ENCODE measurements at regions not wholly inside any gene's neighbourhood (a gene's known extent, or its start where the extent isn't known, plus 50 kb on each side); places are given as distances from the start of the nearest gene placed in this dataset.

GRCh38 chr6:157759028-157759427, 64.0 kb upstream of the SNX9 start:
- no peak for DNase-seq (ENCODE audit: low read depth, low spot score)
- H3K4me3 ChIP-seq (ENCODE audit: low read depth, low read length), result no peak overlapping the region
- POLR2A ChIA-PET, result interaction anchor here (2.6 kb wide), 1 partner anchor 12 kb away, joined by 6 read pairs; no protein-coding TSS in a partner anchor
- CTCF ChIA-PET, result interaction anchor here (1.2 to 11.6 kb wide), 10 partner anchors 11 to 444 kb away, joined by 3 to 225 read pairs (median 4); no protein-coding TSS in a partner anchor
- TF ChIP-seq, protein P1, sequence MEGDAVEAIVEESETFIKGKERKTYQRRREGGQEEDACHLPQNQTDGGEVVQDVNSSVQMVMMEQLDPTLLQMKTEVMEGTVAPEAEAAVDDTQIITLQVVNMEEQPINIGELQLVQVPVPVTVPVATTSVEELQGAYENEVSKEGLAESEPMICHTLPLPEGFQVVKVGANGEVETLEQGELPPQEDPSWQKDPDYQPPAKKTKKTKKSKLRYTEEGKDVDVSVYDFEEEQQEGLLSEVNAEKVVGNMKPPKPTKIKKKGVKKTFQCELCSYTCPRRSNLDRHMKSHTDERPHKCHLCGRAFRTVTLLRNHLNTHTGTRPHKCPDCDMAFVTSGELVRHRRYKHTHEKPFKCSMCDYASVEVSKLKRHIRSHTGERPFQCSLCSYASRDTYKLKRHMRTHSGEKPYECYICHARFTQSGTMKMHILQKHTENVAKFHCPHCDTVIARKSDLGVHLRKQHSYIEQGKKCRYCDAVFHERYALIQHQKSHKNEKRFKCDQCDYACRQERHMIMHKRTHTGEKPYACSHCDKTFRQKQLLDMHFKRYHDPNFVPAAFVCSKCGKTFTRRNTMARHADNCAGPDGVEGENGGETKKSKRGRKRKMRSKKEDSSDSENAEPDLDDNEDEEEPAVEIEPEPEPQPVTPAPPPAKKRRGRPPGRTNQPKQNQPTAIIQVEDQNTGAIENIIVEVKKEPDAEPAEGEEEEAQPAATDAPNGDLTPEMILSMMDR (IDR thresholded peaks at IDR 0.05; ENCODE audit: insufficient read depth, low read length, missing control alignments), result no peak

DNA sequence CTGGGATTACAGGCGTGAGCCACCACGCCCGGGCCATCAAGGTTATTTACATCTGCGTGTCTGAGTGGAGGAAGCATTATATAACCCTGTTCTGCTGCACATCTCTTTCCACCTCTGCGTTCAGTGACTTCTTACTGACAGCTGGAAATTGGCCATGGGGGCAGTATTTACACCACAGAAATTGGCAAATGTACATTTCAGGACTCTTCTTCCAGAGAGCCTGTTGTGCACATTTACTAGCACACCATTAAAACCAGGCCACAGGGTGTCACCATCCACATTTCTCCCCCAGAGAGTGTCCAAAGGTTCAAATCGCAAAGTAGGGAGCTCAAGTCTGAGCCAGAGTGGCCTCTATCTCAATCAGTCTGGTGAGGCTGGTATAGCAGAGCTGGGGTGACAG, 62.9 kb upstream of the SNX9 start:
- POLR2A ChIA-PET, result interaction anchor here (2.6 kb wide), 1 partner anchor 10 kb away, joined by 6 read pairs; no protein-coding TSS in a partner anchor
- no peak for DNase-seq (ENCODE audit: low read depth, low spot score)
- H3K4me3 ChIP-seq (ENCODE audit: low read depth, low read length), result no peak overlapping the region
- TF ChIP-seq, protein P1 (IDR thresholded peaks at IDR 0.05; ENCODE audit: insufficient read depth, low read length, missing control alignments), result no peak
- CTCF ChIA-PET, result interaction anchor here (1.1 to 11.6 kb wide), 9 partner anchors 11 to 317 kb away, joined by 3 to 225 read pairs (median 4); no protein-coding TSS in a partner anchor

GRCh38 chr6:157760589-157761330, 62.3 kb upstream of the SNX9 start:
- DNase-seq (ENCODE audit: low read depth, low spot score), result peak; percentile 64
- ChIA-PET POLR2A (interaction anchor here (2.6 kb wide), 1 partner anchor 10 kb away, joined by 6 read pairs; no protein-coding TSS in a partner anchor), CTCF (interaction anchor here (1.0 to 11.6 kb wide), 5 partner anchors 68 to 312 kb away, joined by 3 to 225 read pairs (median 3); no protein-coding TSS in a partner anchor)
- TF ChIP-seq, protein P1 (IDR thresholded peaks at IDR 0.05; ENCODE audit: insufficient read depth, low read length, missing control alignments), result no peak
- H3K4me3 ChIP-seq (ENCODE audit: low read depth, low read length), result no peak overlapping the region; the same call in 1 of the 2 replicates

DNA sequence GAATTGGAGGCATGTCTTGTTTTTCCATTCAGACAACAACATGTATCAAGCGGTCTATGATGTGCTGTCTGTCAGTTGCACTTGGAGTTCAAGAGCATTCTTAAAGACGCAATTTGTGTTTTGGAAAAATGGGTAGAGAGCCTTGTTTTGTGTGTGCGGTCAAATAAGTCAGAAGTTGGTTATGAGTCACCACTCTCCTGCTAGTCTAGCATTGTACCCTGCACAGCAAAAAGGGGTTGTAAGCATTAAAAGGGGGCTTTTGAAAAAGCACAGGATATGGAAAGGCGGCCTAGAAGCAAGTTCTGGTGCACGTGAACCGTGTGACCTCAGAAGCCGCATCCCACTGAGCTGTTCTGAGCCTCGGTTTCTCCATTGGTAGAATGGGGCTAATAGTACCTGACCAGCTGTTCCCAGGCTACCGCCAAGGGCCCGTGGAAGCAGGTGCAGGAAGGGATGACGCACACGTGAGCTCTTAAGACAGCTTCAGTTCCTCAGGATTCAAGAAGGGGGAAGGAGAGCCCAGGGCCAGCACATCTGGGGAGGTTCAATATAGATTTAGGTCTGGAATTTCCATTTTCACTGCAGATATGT, 61.6 kb upstream of the SNX9 start:
- TF ChIP-seq, protein P1 (IDR thresholded peaks at IDR 0.05; ENCODE audit: insufficient read depth, low read length, missing control alignments), result no peak
- ChIA-PET POLR2A (interaction anchor here (2.6 kb wide), 1 partner anchor 9 kb away, joined by 6 read pairs; no protein-coding TSS in a partner anchor), CTCF (interaction anchor here (0.9 to 11.6 kb wide), 7 partner anchors 9 to 311 kb away, joined by 3 to 225 read pairs (median 3); no protein-coding TSS in a partner anchor)
- no peak overlapping the region for H3K4me3 ChIP-seq (ENCODE audit: low read depth, low read length)
- no peak for DNase-seq (ENCODE audit: low read depth, low spot score)

DNA sequence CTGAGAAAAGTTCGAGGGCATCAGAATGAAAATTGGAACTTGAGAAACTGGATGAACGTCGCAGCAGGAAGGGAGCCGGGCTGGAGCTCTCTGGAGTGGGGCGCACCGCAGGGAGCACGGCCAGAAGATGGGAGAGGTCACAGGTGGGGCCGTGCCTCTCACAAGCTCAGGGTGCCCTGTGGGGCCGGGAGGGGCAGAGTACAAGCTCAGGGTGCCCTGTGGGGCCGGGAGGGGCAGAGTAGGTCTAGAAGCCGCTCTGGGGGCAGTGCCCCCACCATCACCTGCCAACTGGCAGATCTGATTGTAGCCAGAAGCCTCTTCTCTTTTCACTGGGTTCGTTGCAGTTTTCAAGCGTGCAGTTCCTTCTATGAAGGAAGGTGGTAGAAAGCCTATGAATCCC, 61.1 kb upstream of the SNX9 start:
- POLR2A ChIA-PET, result no interaction called here
- CTCF ChIA-PET, result interaction anchor here (0.9 to 11.6 kb wide), 7 partner anchors 8 to 310 kb away, joined by 3 to 225 read pairs (median 3); no protein-coding TSS in a partner anchor
- no peak overlapping the region for H3K4me3 ChIP-seq (ENCODE audit: low read depth, low read length)
- DNase-seq (ENCODE audit: low read depth, low spot score), result no peak
- TF ChIP-seq, protein P1 (IDR thresholded peaks at IDR 0.05; ENCODE audit: insufficient read depth, low read length, missing control alignments), result no peak

- H3K4me3 ChIP-seq (ENCODE audit: low read depth, low read length), result no peak overlapping the region
- TF ChIP-seq, protein P1 (IDR thresholded peaks at IDR 0.05; ENCODE audit: insufficient read depth, low read length, missing control alignments), result no peak
- DNase-seq (ENCODE audit: low read depth, low spot score), result no peak
- CTCF ChIA-PET, result interaction anchor here (0.8 to 11.6 kb wide), 8 partner anchors 9 to 161 kb away, joined by 3 to 225 read pairs (median 3); no protein-coding TSS in a partner anchor
- POLR2A ChIA-PET, result no interaction called here
Observed at GRCh38 chr6:157762636-157763035, 60.4 kb upstream of the SNX9 start.
